ENCODE measurements at regions not wholly inside any gene's neighbourhood (a gene's known extent, or its start where the extent isn't known, plus 50 kb on each side); places are given as distances from the start of the nearest gene placed in this dataset.

GRCh38 chr9:85114799-85115198, 445.3 kb downstream of the NTRK2 start:
- WGBS, 2 donors (ENCODE audit: extremely low coverage in 2 of 2, insufficient read length in 2 of 2, insufficient replicate concordance in 1 of 2): no CpG with 5 or more reads among the region's 3 CpGs
- Histone ChIP-seq H3K23ac (ENCODE audit: low read depth, low read length, poor library complexity) (no peak overlapping the region), H2BK5ac (ENCODE audit: low read length) (no peak overlapping the region), H3K79me1 (ENCODE audit: low read depth, low read length) (no peaks in the 10 kb centered on the region), H2AFZ (ENCODE audit: low read length) (no peak overlapping the region), H3K4me3 (ENCODE audit: low read length in 2 of 2) (no peak overlapping the region), H2BK15ac (ENCODE audit: low read length) (no peak overlapping the region), H2AK5ac (ENCODE audit: low read depth, low read length) (no peak overlapping the region), H4K91ac (ENCODE audit: low read depth, low read length, poor library complexity) (no peak overlapping the region), H3K27ac (replicated peaks; ENCODE audit: low read length) (no peak overlapping the region), H3K27me3 (ENCODE audit: control insufficient read depth in 3 of 3, insufficient read depth in 3 of 3, low read depth in 1 of 3, low read length in 3 of 3) (no peaks in the 10 kb centered on the region), H2BK12ac (ENCODE audit: low read length) (no peak overlapping the region), H3K4me1 (ENCODE audit: control insufficient read depth in 2 of 2, insufficient read depth in 1 of 2, low read depth in 1 of 2, low read length in 2 of 2) (no peaks in the 10 kb centered on the region), H3K9ac (ENCODE audit: low read depth, low read length, poor library complexity) (no peak overlapping the region), H3K18ac (ENCODE audit: low read length) (no peak overlapping the region), H3K4me2 (ENCODE audit: insufficient read depth, low read length, poor library complexity, severe bottlenecking) (no peak overlapping the region), H3K14ac (ENCODE audit: low read length) (no peak overlapping the region), H2BK120ac (ENCODE audit: low read depth, low read length) (no peak overlapping the region), H3K9me3 (replicated peaks in 1 of 2; ENCODE audit: control insufficient read depth in 2 of 2, insufficient read depth in 1 of 2, low read depth in 1 of 2, low read length in 2 of 2) (no peaks in the 10 kb centered on the region), H4K8ac (ENCODE audit: low read depth, low read length) (no peak overlapping the region), H3K4ac (ENCODE audit: low read length) (no peak overlapping the region), H3K36me3 (replicated peaks in 1 of 2; ENCODE audit: control insufficient read depth in 2 of 2, insufficient read depth in 2 of 2, low read length in 2 of 2) (no peaks in the 10 kb centered on the region)
- no peak for DNase-seq (ENCODE audit: low spot score)

GRCh38 chr9:85112933-85113418, 443.4 kb downstream of the NTRK2 start:
- no peaks in the 10 kb centered on the region for H3K9me3 ChIP-seq (replicated peaks in 1 of 2; ENCODE audit: control insufficient read depth in 2 of 2, insufficient read depth in 1 of 2, low read depth in 1 of 2, low read length in 2 of 2)
- H4K91ac ChIP-seq (ENCODE audit: low read depth, low read length, poor library complexity): no peak overlapping the region
- no peak overlapping the region for H3K9ac ChIP-seq (ENCODE audit: low read depth, low read length, poor library complexity)
- no peak overlapping the region for H4K8ac ChIP-seq (ENCODE audit: low read depth, low read length)
- H3K4ac ChIP-seq (ENCODE audit: low read length): no peak overlapping the region
- H3K14ac ChIP-seq (ENCODE audit: low read length): no peak overlapping the region
- no peaks in the 10 kb centered on the region for H3K79me1 ChIP-seq (ENCODE audit: low read depth, low read length)
- no peak overlapping the region for H3K18ac ChIP-seq (ENCODE audit: low read length)
- no peak overlapping the region for H3K4me2 ChIP-seq (ENCODE audit: insufficient read depth, low read length, poor library complexity, severe bottlenecking)
- no peak for DNase-seq (ENCODE audit: low spot score)
- H2AFZ ChIP-seq (ENCODE audit: low read length): no peak overlapping the region
- no peak overlapping the region for H2BK15ac ChIP-seq (ENCODE audit: low read length)
- no peak overlapping the region for H3K4me3 ChIP-seq (ENCODE audit: low read length in 2 of 2)
- no peak overlapping the region for H2AK5ac ChIP-seq (ENCODE audit: low read depth, low read length)
- H3K36me3 ChIP-seq (replicated peaks in 1 of 2; ENCODE audit: control insufficient read depth in 2 of 2, insufficient read depth in 2 of 2, low read length in 2 of 2): no peaks in the 10 kb centered on the region
- H3K27me3 ChIP-seq (ENCODE audit: control insufficient read depth in 3 of 3, insufficient read depth in 3 of 3, low read depth in 1 of 3, low read length in 3 of 3): no peaks in the 10 kb centered on the region
- no peak overlapping the region for H3K23ac ChIP-seq (ENCODE audit: low read depth, low read length, poor library complexity)
- WGBS, 2 donors (ENCODE audit: extremely low coverage in 2 of 2, insufficient read length in 2 of 2, insufficient replicate concordance in 1 of 2): no CpG with 5 or more reads among the region's 6 CpGs
- no peak overlapping the region for H3K27ac ChIP-seq (replicated peaks; ENCODE audit: low read length)
- H3K4me1 ChIP-seq (ENCODE audit: control insufficient read depth in 2 of 2, insufficient read depth in 1 of 2, low read depth in 1 of 2, low read length in 2 of 2): no peaks in the 10 kb centered on the region
- H2BK12ac ChIP-seq (ENCODE audit: low read length): no peak overlapping the region
- no peak overlapping the region for H2BK5ac ChIP-seq (ENCODE audit: low read length)
- no peak overlapping the region for H2BK120ac ChIP-seq (ENCODE audit: low read depth, low read length)

- Histone ChIP-seq H3K79me1 (ENCODE audit: low read depth, low read length) (no peaks in the 10 kb centered on the region), H2AK5ac (ENCODE audit: low read depth, low read length) (no peak overlapping the region), H3K27me3 (ENCODE audit: control insufficient read depth in 3 of 3, insufficient read depth in 3 of 3, low read depth in 1 of 3, low read length in 3 of 3) (no peaks in the 10 kb centered on the region), H2AFZ (ENCODE audit: low read length) (no peak overlapping the region), H2BK5ac (ENCODE audit: low read length) (no peak overlapping the region), H3K23ac (ENCODE audit: low read depth, low read length, poor library complexity) (no peak overlapping the region), H4K8ac (ENCODE audit: low read depth, low read length) (no peak overlapping the region), H3K18ac (ENCODE audit: low read length) (no peak overlapping the region), H2BK12ac (ENCODE audit: low read length) (no peak overlapping the region), H3K9ac (ENCODE audit: low read depth, low read length, poor library complexity) (no peak overlapping the region), H3K4me2 (ENCODE audit: insufficient read depth, low read length, poor library complexity, severe bottlenecking) (no peak overlapping the region), H2BK15ac (ENCODE audit: low read length) (no peak overlapping the region), H3K4me3 (ENCODE audit: low read length in 2 of 2) (no peak overlapping the region), H3K36me3 (replicated peaks in 1 of 2; ENCODE audit: control insufficient read depth in 2 of 2, insufficient read depth in 2 of 2, low read length in 2 of 2) (no peaks in the 10 kb centered on the region), H3K4me1 (ENCODE audit: control insufficient read depth in 2 of 2, insufficient read depth in 1 of 2, low read depth in 1 of 2, low read length in 2 of 2) (no peaks in the 10 kb centered on the region), H3K14ac (ENCODE audit: low read length) (no peak overlapping the region), H2BK120ac (ENCODE audit: low read depth, low read length) (no peak overlapping the region), H3K4ac (ENCODE audit: low read length) (no peak overlapping the region), H3K9me3 (replicated peaks in 1 of 2; ENCODE audit: control insufficient read depth in 2 of 2, insufficient read depth in 1 of 2, low read depth in 1 of 2, low read length in 2 of 2) (peaks cover 0 to 1% of the 10 kb centered on the region in 2 donors), H4K91ac (ENCODE audit: low read depth, low read length, poor library complexity) (no peak overlapping the region), H3K27ac (replicated peaks; ENCODE audit: low read length) (no peak overlapping the region)
- DNase-seq (ENCODE audit: low spot score): no peak
- no CpG with 5 or more reads among the region's 2 CpGs for WGBS, 2 donors (ENCODE audit: extremely low coverage in 2 of 2, insufficient read length in 2 of 2, insufficient replicate concordance in 1 of 2)
Observed at GRCh38 chr9:85112391-85112790, 442.9 kb downstream of the NTRK2 start.

- H4K91ac ChIP-seq (ENCODE audit: low read depth, low read length, poor library complexity): no peak overlapping the region
- no peak overlapping the region for H2AK5ac ChIP-seq (ENCODE audit: low read depth, low read length)
- H3K18ac ChIP-seq (ENCODE audit: low read length): no peak overlapping the region
- no peak overlapping the region for H3K4me2 ChIP-seq (ENCODE audit: insufficient read depth, low read length, poor library complexity, severe bottlenecking)
- H3K4me3 ChIP-seq (ENCODE audit: low read length in 2 of 2): no peak overlapping the region
- peaks cover 0 to 3% of the 10 kb centered on the region in 2 donors for H3K9me3 ChIP-seq (replicated peaks in 1 of 2; ENCODE audit: control insufficient read depth in 2 of 2, insufficient read depth in 1 of 2, low read depth in 1 of 2, low read length in 2 of 2)
- no peak overlapping the region for H3K4ac ChIP-seq (ENCODE audit: low read length)
- no peak overlapping the region for H4K8ac ChIP-seq (ENCODE audit: low read depth, low read length)
- H2AFZ ChIP-seq (ENCODE audit: low read length): no peak overlapping the region
- DNase-seq (ENCODE audit: low spot score): no peak
- no peak overlapping the region for H3K23ac ChIP-seq (ENCODE audit: low read depth, low read length, poor library complexity)
- no peaks in the 10 kb centered on the region for H3K27me3 ChIP-seq (ENCODE audit: control insufficient read depth in 3 of 3, insufficient read depth in 3 of 3, low read depth in 1 of 3, low read length in 3 of 3)
- H3K4me1 ChIP-seq (ENCODE audit: control insufficient read depth in 2 of 2, insufficient read depth in 1 of 2, low read depth in 1 of 2, low read length in 2 of 2): no peaks in the 10 kb centered on the region
- no peak overlapping the region for H3K14ac ChIP-seq (ENCODE audit: low read length)
- no peak overlapping the region for H2BK120ac ChIP-seq (ENCODE audit: low read depth, low read length)
- no peak overlapping the region for H2BK15ac ChIP-seq (ENCODE audit: low read length)
- H3K9ac ChIP-seq (ENCODE audit: low read depth, low read length, poor library complexity): no peak overlapping the region
- H3K79me1 ChIP-seq (ENCODE audit: low read depth, low read length): no peaks in the 10 kb centered on the region
- H3K36me3 ChIP-seq (replicated peaks in 1 of 2; ENCODE audit: control insufficient read depth in 2 of 2, insufficient read depth in 2 of 2, low read length in 2 of 2): no peaks in the 10 kb centered on the region
- no peak overlapping the region for H2BK5ac ChIP-seq (ENCODE audit: low read length)
- no peak overlapping the region for H3K27ac ChIP-seq (replicated peaks; ENCODE audit: low read length)
- H2BK12ac ChIP-seq (ENCODE audit: low read length): no peak overlapping the region
Observed at GRCh38 chr9:85108746-85109145, 439.2 kb downstream of the NTRK2 start.

Measured in neuronal stem cell (in vitro differentiated cells).